ENCODE measurements at regions not wholly inside any gene's neighbourhood (a gene's known extent, or its start where the extent isn't known, plus 50 kb on each side); places are given as distances from the start of the nearest gene placed in this dataset.

GRCh38 chr11:130732476-130732875, 183.8 kb downstream of the SNX19 start:
- H3K4me1 ChIP-seq (ENCODE audit: insufficient read depth, low read length) = peaks cover 4% of the 10 kb centered on the region; the same call in 1 of the 2 replicates
- no peak overlapping the region for H4K91ac ChIP-seq (ENCODE audit: insufficient read length, low read depth, low read length)
- peaks cover 6 to 12% of the 10 kb centered on the region in 2 experiments for H3K4me1 Mint-ChIP-seq
- H4K20me1 ChIP-seq (ENCODE audit: control insufficient read depth, insufficient read depth, insufficient read length) = no peaks in the 10 kb centered on the region
- no peaks in the 10 kb centered on the region for H3K79me2 ChIP-seq (ENCODE audit: insufficient read depth, low read length)
- no peaks in the 10 kb centered on the region for H3K9me3 ChIP-seq (ENCODE audit: control insufficient read depth, low read depth, low read length)
- no peak overlapping the region for H3K4me2 ChIP-seq (ENCODE audit: insufficient read depth, insufficient read length, low read length)
- no peak overlapping the region for H2BK20ac ChIP-seq (ENCODE audit: low read depth, low read length, poor library complexity, severe bottlenecking)
- H3K56ac ChIP-seq (ENCODE audit: insufficient read length, low read depth, low read length) = no peak overlapping the region
- no peaks in the 10 kb centered on the region for H3K79me1 ChIP-seq (ENCODE audit: insufficient read depth, low read depth, low read length, poor library complexity, severe bottlenecking)
- WGBS (ENCODE audit: extremely low coverage, insufficient read length, low lambda C conversion rate) = no CpG with 5 or more reads among the region's 3 CpGs
- H3K4ac ChIP-seq (ENCODE audit: low read depth, low read length) = no peak overlapping the region
- no peak for TF ChIP-seq CTCF (conservative IDR thresholded peaks at IDR 0.05)
- H2BK12ac ChIP-seq (ENCODE audit: insufficient read length, low read depth, low read length) = no peak overlapping the region
- H3K27me3 ChIP-seq (ENCODE audit: insufficient read depth, low read length) = no peaks in the 10 kb centered on the region
- H2AFZ ChIP-seq (ENCODE audit: low read length) = no peak overlapping the region
- no peak overlapping the region for H4K5ac ChIP-seq (ENCODE audit: insufficient read length, low read depth, low read length)
- H3K27ac ChIP-seq (ENCODE audit: insufficient read length, low read depth, low read length) = no peak overlapping the region
- no peak overlapping the region for H2BK15ac ChIP-seq (ENCODE audit: low read depth, low read length)
- H3K23ac ChIP-seq (ENCODE audit: insufficient read length, low read depth, low read length) = no peak overlapping the region
- peaks cover 17 to 24% of the 10 kb centered on the region in 2 experiments for H3K9me3 Mint-ChIP-seq
- no peak overlapping the region for H3K18ac ChIP-seq (ENCODE audit: insufficient read length, low read depth, low read length)
- no peak overlapping the region for H2AK5ac ChIP-seq (ENCODE audit: insufficient read length, low read length)
- no peak overlapping the region for H3K9ac ChIP-seq (ENCODE audit: extremely low read depth, insufficient read length, low read length)
- H3K4me3 Mint-ChIP-seq = no peak overlapping the region
- H4K8ac ChIP-seq (replicated peaks; ENCODE audit: insufficient read length, low read depth, low read length) = no peak overlapping the region
- no peak for DNase-seq
- H3K36me3 Mint-ChIP-seq (ENCODE audit: insufficient read depth in 1 of 3, low read depth in 3 of 3) = peaks cover 8 to 22% (median 11%) of the 10 kb centered on the region in 3 experiments; a peak in 6 of 7 replicates
- H3K23me2 ChIP-seq (ENCODE audit: insufficient read length, low read depth, low read length, poor library complexity, severe bottlenecking) = no peaks in the 10 kb centered on the region
- no peak overlapping the region for H3T11ph ChIP-seq (ENCODE audit: low read length)
- no peak overlapping the region for H2BK120ac ChIP-seq (ENCODE audit: low read depth, low read length, poor library complexity, severe bottlenecking)
- no peak overlapping the region for H2BK5ac ChIP-seq (ENCODE audit: insufficient read length, low read length)
- H3K27me3 Mint-ChIP-seq (ENCODE audit: low read depth) = no peaks in the 10 kb centered on the region
- no peak overlapping the region for H3K27ac Mint-ChIP-seq
- H3K14ac ChIP-seq (ENCODE audit: insufficient read depth, low read length) = no peak overlapping the region

Data from H9 (cell line).